ENCODE measurements at regions not wholly inside any gene's neighbourhood (a gene's known extent, or its start where the extent isn't known, plus 50 kb on each side); places are given as distances from the start of the nearest gene placed in this dataset.

DNA sequence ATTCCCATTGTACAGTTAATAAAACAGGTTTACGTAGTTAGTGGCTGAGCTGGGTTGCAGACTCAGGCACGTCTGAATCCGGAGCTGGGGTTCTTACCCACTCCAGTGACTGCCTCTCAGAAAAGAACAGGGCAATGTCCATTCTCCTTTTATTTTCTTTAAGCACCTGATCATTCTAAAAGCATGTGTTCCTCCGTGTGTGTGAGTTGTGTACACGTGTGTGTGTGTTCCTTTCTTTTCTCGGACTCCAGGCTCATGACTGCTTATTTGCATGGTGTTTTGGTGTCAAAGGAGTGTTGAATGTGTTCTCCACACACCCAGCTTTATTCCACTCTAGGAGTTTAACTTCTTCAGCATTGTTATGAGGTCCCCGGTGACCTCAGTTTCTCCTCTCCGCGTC, 260.1 kb downstream of the SNX10 start:
- no peak overlapping the region for H3K4me3 ChIP-seq (ENCODE audit: low read depth, low read length)
- TF ChIP-seq, protein P1, sequence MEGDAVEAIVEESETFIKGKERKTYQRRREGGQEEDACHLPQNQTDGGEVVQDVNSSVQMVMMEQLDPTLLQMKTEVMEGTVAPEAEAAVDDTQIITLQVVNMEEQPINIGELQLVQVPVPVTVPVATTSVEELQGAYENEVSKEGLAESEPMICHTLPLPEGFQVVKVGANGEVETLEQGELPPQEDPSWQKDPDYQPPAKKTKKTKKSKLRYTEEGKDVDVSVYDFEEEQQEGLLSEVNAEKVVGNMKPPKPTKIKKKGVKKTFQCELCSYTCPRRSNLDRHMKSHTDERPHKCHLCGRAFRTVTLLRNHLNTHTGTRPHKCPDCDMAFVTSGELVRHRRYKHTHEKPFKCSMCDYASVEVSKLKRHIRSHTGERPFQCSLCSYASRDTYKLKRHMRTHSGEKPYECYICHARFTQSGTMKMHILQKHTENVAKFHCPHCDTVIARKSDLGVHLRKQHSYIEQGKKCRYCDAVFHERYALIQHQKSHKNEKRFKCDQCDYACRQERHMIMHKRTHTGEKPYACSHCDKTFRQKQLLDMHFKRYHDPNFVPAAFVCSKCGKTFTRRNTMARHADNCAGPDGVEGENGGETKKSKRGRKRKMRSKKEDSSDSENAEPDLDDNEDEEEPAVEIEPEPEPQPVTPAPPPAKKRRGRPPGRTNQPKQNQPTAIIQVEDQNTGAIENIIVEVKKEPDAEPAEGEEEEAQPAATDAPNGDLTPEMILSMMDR (IDR thresholded peaks at IDR 0.05; ENCODE audit: borderline replicate concordance, insufficient read depth, low read depth, low read length), result no peak

DNA sequence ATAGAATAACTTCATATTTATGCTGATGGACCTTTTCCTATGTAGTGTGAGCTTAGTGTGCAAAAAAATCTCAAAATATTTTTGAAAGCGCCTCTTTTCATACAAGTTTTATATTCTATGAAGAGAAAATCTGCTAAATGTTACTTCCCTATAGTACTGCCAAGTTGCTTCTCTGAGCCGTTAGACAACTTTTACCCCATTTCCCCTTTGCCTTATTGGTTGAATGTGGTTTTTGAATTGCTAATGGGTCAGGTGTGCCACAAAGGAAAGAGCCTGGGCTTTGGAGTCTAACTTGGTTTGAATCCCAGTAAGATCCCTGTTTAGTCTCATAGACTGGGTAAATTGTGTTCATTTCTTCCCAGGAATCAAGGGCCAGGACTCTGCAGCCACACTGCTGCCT, 261.5 kb downstream of the SNX10 start:
- TF ChIP-seq, protein P1 (IDR thresholded peaks at IDR 0.05; ENCODE audit: borderline replicate concordance, insufficient read depth, low read depth, low read length), result no peak

DNA sequence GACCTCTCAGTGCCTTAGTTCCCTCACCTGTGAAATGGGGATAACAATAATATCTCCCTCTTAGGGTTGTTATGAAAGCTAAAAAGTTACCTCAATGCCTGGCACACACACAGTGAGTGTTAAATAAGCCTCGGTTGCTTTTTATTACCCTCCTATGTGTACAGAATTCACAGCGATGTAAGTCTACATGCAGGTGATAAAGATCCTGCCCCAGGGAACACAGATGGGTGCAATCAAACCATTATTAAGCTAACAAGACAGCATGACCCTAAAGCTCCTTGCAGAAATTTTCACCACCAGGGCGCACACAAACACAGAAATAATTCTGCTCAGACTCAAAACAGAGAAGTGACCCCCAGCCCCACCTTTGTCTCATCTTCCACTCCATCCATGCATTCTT, 261.9 kb downstream of the SNX10 start:
- no peak overlapping the region for H3K4me3 ChIP-seq (ENCODE audit: low read depth, low read length)

More for the DNA sequence above, 261.5 kb downstream of the SNX10 start:
- no peak overlapping the region for H3K4me3 ChIP-seq (ENCODE audit: low read depth, low read length)

DNA sequence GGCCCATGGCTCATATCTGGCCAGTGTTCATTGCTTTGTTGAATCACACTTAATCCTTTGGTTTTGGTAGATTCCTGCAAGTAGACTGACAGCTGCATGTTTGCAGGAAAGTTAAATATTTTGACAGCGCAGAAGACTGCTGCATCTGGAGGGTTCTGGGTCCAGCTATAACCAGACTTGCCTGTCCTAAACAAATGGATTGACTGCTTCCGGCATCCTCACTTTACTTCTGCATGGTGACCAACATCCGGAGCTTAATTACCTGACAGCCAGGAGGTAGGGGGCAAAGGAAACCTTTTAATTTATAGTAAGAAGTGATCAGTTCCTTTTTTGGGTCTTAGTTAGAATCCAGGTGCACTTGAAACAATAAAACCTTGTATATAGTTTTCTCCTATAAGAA, 263.3 kb downstream of the SNX10 start:
- TF ChIP-seq, protein P1 (IDR thresholded peaks at IDR 0.05; ENCODE audit: borderline replicate concordance, insufficient read depth, low read depth, low read length), result no peak
- no peak overlapping the region for H3K4me3 ChIP-seq (ENCODE audit: low read depth, low read length)

More for the DNA sequence above, 261.9 kb downstream of the SNX10 start:
- TF ChIP-seq, protein P1 (IDR thresholded peaks at IDR 0.05; ENCODE audit: borderline replicate concordance, insufficient read depth, low read depth, low read length), result no peak

DNA sequence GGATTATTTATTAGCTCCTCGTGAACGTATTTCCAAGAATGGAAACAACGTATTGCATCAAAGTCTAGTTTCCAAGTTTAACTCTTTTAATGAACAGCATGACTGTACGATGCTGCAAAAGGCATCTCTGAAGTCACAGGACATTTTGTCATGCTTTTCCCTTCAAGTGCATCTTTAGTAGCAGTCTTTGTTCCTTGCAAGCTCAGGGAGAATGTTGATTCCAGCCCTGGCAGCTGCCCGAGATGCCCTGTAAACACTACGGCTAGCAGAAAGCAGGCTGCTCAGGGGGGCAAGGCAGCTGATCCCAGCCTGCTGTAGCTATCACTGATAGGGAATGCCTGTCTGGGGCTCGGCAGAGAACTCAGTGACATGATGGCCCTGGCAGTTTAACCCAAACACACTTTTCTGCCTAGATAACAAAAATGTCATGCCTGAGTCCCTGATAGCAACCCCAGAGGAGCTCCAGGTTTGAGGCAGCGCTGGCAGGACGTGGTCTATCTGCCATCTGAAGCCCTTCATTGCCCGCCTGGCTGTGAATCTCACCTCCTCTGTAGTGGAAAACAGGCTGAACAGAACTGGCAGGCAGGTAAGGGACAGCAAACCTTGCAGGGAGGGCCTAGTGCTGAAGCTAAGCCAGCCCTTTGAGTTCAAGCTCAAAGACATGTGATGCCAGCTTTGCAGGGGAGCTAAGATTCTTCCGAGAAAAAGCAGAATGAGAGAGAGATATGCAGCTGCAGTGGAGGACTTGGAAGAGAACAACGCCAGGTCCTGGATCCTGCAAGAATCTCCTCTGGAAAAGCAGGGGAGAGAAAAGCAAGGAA, 264.6 kb downstream of the SNX10 start:
- TF ChIP-seq, protein P1 (IDR thresholded peaks at IDR 0.05; ENCODE audit: borderline replicate concordance, insufficient read depth, low read depth, low read length), result no peak
- no peak overlapping the region for H3K4me3 ChIP-seq (ENCODE audit: low read depth, low read length)

DNA sequence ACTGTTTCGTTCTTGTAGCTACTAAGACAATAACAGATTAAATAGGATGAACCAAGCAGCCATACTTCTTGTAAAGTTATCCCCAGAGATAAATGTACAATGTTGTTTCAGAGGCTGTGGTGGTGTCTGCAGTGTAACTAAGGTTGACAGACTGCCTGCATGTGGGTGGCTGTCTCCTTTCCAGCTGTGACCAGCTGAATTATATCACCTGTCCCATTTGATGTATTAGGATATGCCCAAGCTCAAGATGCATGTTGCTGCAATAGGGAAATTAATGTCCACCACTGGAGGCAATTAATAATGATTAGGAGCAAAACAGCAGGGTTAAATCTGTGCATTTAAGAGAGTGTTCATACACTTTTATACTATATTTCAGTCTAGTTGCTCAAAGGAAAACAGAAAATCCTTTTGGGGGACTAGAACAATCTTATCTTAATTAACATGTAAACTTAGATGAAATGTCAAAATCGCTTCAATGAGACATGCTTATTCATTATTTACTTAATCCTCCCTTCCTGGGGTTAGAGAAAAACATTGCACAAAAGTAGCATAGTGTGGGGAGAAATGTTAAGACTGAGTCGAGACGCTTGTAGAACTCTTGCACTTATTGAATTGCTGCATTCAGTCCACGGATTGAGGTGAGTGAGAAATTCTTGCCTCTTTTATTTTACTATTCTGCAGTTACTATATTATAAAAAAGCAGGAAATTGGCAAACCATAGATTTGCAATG, 269.0 kb downstream of the SNX10 start:
- TF ChIP-seq, protein P1 (IDR thresholded peaks at IDR 0.05; ENCODE audit: borderline replicate concordance, insufficient read depth, low read depth, low read length), result no peak
- no peak overlapping the region for H3K4me3 ChIP-seq (ENCODE audit: low read depth, low read length)

Data from GM12875 (cell line).